ENCODE measurements at regions not wholly inside any gene's neighbourhood (a gene's known extent, or its start where the extent isn't known, plus 50 kb on each side); places are given as distances from the start of the nearest gene placed in this dataset.

DNA sequence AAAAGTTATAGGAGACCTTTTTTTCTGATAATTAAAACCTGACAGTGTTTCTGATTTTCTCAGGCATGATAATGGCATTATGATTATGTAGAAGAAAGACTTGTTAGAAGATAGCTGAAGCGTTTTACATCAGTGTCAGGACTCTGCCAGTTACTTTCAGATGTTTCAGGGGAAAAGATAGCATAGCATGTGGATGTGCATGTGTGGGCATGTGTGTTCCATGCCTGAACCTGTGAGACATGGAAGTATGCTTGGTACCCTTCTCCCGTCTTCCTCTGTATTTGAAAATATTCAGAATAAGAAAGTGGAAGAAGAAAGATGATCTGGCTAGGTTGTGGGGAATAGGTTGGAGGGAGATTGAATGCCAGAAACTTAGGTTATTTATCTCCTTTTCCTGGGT, 113.1 kb upstream of the PCAT7 start:
- TF ChIP-seq CTCF (IDR thresholded peaks at IDR 0.05) (no peak), ESRRA (IDR thresholded peaks at IDR 0.05; ENCODE audit: borderline replicate concordance, low read length) (no peak), NR3C1 (IDR thresholded peaks at IDR 0.05) (no peak)

Measured in A549 (cell line).